ENCODE measurements at regions not wholly inside any gene's neighbourhood (a gene's known extent, or its start where the extent isn't known, plus 50 kb on each side); places are given as distances from the start of the nearest gene placed in this dataset.
"Not testable (repeated sequence)": the region's sequence is repeated elsewhere in the genome, so short reads cannot be mapped to it uniquely, and the experiment has no call there.

DNA sequence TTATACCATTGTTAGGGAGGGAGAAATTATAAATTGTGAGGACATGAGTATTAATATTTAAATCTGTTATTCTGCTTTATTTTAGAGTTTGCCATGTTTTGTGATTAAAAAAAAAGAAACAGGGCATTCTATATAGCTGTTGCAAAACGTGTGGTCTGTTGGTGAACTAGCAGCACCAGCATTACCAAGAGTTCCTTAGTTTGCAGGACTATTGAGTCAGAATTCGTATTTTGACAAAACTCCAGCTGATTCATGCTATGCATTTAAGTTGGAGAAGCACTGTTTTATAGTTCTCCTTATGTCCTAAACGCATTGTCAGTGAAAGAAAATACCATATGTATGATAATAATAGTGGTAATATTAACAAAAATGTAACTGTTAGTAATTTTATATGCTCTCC lies 102.6 kb downstream of the XKR3 start:
- not testable (repeated sequence) for TF ChIP-seq ZNF239, ZNF548, ZNF121, YY1 (tag by site-specific recombination; IDR thresholded peaks at IDR 0.05)
- TF ChIP-seq, protein P1, sequence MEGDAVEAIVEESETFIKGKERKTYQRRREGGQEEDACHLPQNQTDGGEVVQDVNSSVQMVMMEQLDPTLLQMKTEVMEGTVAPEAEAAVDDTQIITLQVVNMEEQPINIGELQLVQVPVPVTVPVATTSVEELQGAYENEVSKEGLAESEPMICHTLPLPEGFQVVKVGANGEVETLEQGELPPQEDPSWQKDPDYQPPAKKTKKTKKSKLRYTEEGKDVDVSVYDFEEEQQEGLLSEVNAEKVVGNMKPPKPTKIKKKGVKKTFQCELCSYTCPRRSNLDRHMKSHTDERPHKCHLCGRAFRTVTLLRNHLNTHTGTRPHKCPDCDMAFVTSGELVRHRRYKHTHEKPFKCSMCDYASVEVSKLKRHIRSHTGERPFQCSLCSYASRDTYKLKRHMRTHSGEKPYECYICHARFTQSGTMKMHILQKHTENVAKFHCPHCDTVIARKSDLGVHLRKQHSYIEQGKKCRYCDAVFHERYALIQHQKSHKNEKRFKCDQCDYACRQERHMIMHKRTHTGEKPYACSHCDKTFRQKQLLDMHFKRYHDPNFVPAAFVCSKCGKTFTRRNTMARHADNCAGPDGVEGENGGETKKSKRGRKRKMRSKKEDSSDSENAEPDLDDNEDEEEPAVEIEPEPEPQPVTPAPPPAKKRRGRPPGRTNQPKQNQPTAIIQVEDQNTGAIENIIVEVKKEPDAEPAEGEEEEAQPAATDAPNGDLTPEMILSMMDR (tag by site-specific recombination; IDR thresholded peaks at IDR 0.05), result not testable (repeated sequence)
- TF ChIP-seq, protein P2, sequence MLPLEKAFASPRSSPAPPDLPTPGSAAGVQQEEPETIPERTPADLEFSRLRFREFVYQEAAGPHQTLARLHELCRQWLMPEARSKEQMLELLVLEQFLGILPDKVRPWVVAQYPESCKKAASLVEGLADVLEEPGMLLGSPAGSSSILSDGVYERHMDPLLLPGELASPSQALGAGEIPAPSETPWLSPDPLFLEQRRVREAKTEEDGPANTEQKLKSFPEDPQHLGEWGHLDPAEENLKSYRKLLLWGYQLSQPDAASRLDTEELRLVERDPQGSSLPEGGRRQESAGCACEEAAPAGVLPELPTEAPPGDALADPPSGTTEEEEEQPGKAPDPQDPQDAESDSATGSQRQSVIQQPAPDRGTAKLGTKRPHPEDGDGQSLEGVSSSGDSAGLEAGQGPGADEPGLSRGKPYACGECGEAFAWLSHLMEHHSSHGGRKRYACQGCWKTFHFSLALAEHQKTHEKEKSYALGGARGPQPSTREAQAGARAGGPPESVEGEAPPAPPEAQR (tag by site-specific recombination; IDR thresholded peaks at IDR 0.05), result not testable (repeated sequence)

All from HEK293 (cell line).